Retinal pigment epithelial cell (primary cell): ENCODE measurements at regions not wholly inside any gene's neighbourhood (a gene's known extent, or its start where the extent isn't known, plus 50 kb on each side); places are given as distances from the start of the nearest gene placed in this dataset.
A peak's percentile ranks its signal among the peaks of the same experiment; 100 is the strongest.

Experiments used
- DNase-seq: peaks from one replicate; pipeline ENCODE4 v3.0.0-alpha.2; 2010; ENCODE audit warnings: low read depth
- H3K4me3 ChIP-seq: 2 replicates; pipeline ENCODE4 v1.5.1; 2011; ENCODE audit warnings: mild to moderate bottlenecking, low read length, control low read depth, moderate library complexity
- CTCF ChIP-seq: conservative IDR thresholded peaks from 2 replicates; pipeline ENCODE4 v1.5.1; 2011; ENCODE audit warnings: low read depth, low read length, control low read depth, inconsistent platforms

GRCh38 chr14:100438271-100438670 is 115.1 kb downstream of the SLC25A47 start:
- no peak for TF ChIP-seq CTCF
- peak; percentile 46 for DNase-seq
- no peak overlapping the region for H3K4me3 ChIP-seq

GRCh38 chr14:100438678-100439592 is 115.8 kb downstream of the SLC25A47 start:
- H3K4me3 ChIP-seq, result no peak overlapping the region
- DNase-seq, result peak; percentile 95
- TF ChIP-seq CTCF, result no peak

GRCh38 chr14:100439781-100440180 is 116.6 kb downstream of the SLC25A47 start:
- TF ChIP-seq CTCF, result no peak
- no peak for DNase-seq
- no peak overlapping the region for H3K4me3 ChIP-seq

- peak; percentile 73 for DNase-seq
- no peak overlapping the region for H3K4me3 ChIP-seq
- peak; percentile 81 for TF ChIP-seq CTCF
These were observed 117.1 kb downstream of the SLC25A47 start for GRCh38 chr14:100440207-100440631.

- no peak for TF ChIP-seq CTCF
- no peak overlapping the region for H3K4me3 ChIP-seq
- peak; percentile 46 for DNase-seq
These were observed 117.6 kb downstream of the SLC25A47 start for GRCh38 chr14:100440758-100441203.

- H3K4me3 ChIP-seq, result no peak overlapping the region
- DNase-seq, result no peak
- TF ChIP-seq CTCF, result no peak
These were observed 118.3 kb downstream of the SLC25A47 start for GRCh38 chr14:100441271-100441947.

- no peak for DNase-seq
- no peak for TF ChIP-seq CTCF
- no peak overlapping the region for H3K4me3 ChIP-seq
These were observed 118.9 kb downstream of the SLC25A47 start for GRCh38 chr14:100442036-100442435.
